ENCODE measurements at regions not wholly inside any gene's neighbourhood (a gene's known extent, or its start where the extent isn't known, plus 50 kb on each side); places are given as distances from the start of the nearest gene placed in this dataset.

DNA sequence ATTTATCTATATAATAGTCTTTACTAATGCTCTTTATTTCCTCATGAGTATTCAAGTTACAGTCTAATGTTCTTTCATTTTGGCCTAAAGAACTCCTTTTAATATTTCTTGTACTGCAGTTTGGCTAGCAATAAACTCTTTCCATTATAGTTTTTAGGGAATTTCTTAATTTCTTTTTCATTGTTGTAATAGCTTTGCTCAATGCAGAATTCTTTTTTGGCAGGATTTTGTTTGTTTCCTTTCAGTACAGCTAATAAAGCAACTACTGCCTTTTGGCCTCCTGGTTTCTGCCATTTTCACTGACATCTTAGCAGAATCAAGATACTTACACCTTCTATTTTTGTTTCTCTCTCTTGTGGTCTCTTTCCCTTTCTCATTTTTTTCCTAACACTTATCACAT, 390.4 kb upstream of the RGPD4 start:
- H3K9me3 Mint-ChIP-seq, result peaks cover 6 to 11% of the 10 kb centered on the region in 2 donors
- ATAC-seq (no peak), DNase-seq (ENCODE audit: low spot score in 2 of 2) (no peak)
- no peaks in the 10 kb centered on the region for H3K36me3 Mint-ChIP-seq
- H3K27ac Mint-ChIP-seq, result no peak overlapping the region

DNA sequence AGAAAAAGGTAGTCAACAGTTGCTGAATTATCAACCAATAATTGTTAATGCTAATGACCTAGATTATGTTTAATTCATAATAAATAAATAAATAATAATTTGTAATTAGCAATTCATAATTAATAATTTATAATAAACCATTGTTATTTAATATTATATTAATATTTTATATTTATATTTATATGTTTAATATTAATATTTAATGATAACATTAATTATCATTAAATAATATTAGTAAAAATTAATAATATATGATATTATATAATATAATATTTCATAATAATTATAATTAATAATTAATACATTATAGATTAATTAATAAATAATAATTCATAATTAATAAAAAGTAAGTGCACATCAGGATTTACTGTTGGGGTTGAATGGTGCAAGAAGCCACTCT, 389.4 kb upstream of the RGPD4 start:
- ATAC-seq (no peak), DNase-seq (ENCODE audit: low spot score in 2 of 2) (no peak)
- no peak overlapping the region for H3K27ac Mint-ChIP-seq
- H3K9me3 Mint-ChIP-seq, result peaks cover 6 to 11% of the 10 kb centered on the region in 2 donors
- H3K36me3 Mint-ChIP-seq, result no peaks in the 10 kb centered on the region

DNA sequence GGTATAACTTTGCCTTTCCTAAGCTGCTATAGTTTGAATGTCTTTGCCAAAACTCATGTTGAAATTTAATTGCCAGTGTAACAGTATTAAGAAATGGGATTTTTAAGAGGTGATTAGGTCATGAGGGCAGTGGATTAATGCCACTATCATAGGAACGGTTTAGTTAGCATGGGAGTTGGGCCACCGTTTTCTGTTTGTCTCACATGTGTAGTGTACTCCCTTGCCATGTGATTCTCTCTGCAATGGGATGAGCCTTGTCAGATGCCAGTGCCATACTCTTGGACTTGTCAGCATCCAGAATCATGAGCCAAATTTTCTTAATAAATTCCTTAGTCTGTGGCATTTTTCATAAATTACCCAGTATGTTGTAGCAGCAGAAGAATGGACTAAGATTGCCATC, 388.9 kb upstream of the RGPD4 start:
- ATAC-seq, result no peak
- peaks cover 6 to 11% of the 10 kb centered on the region in 2 donors for H3K9me3 Mint-ChIP-seq

DNA sequence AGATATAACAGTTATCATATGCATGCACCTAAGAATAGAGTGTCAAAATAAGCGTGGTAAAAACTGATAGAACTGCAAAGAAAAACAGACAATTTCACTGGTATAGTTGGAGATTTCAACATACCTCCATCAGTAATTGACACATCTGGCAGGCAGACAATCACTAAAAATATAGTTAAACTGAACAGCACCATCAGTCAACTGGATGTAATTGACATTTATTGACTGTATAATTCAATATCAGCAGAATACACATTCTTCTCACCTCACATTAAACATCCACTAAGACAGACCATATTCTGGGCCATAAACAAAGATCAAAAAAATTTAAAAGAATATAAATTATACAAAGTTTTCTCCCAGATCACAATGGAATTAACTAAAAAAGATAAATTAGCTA, 378.5 kb upstream of the RGPD4 start:
- ATAC-seq (no peak), DNase-seq (ENCODE audit: low spot score in 2 of 2) (no peak)
- no peaks in the 10 kb centered on the region for H3K36me3 Mint-ChIP-seq
- peaks cover 14 to 17% of the 10 kb centered on the region in 2 donors for H3K9me3 Mint-ChIP-seq
- H3K27ac Mint-ChIP-seq, result no peak overlapping the region

More for the DNA sequence above, 388.9 kb upstream of the RGPD4 start:
- Mint-ChIP-seq H3K36me3 (no peaks in the 10 kb centered on the region), H3K27ac (no peak overlapping the region)
- no peak for DNase-seq (ENCODE audit: low spot score in 2 of 2)

DNA sequence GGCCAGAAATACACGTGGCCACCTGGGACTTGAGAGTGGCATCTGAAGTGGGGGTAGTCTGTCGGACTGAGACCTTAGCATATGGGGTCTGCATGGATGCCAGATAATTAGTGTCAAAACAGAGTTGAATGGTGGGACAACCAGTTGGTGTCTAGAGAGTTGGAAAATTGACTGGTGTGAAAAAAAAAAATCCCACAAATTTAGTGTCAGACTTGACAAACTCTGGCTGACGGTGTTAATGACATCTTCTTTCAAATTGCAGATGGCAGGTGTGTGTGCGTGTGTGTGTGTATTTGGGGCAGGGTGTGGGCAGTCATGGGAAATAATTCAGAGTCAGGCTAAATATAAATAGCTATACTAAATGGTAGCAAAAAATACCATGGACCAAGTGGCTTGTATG, 365.4 kb upstream of the RGPD4 start:
- DNase-seq (ENCODE audit: low spot score in 2 of 2), result no peak
- H3K36me3 Mint-ChIP-seq, result peaks cover 0 to 4% of the 10 kb centered on the region in 2 donors
- no peak for ATAC-seq
- peaks cover 21 to 23% of the 10 kb centered on the region in 2 donors for H3K9me3 Mint-ChIP-seq
- H3K27ac Mint-ChIP-seq, result no peak overlapping the region

DNA sequence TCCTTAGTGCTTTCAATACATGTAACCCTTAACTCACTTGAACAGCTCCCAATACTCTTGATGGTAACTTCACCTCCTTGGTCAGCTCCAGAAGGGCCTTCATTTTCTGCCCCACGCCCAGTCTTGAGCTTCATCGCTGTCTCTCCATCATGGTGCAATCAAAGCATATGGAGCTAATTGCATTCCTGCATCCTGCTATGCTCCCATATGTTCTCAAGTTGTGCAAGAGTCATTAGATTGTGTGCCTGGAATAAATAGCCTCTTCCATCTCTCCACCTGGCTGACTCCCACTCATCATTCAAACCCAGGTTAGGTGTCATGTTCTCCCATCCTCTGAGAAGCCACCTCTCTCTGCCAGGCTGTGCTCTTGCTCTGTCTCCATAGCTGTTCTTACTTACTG, 364.5 kb upstream of the RGPD4 start:
- H3K27ac Mint-ChIP-seq, result no peak overlapping the region
- ATAC-seq (no peak), DNase-seq (ENCODE audit: low spot score in 2 of 2) (no peak)
- peaks cover 0 to 4% of the 10 kb centered on the region in 2 donors for H3K36me3 Mint-ChIP-seq
- peaks cover 21 to 23% of the 10 kb centered on the region in 2 donors for H3K9me3 Mint-ChIP-seq

DNA sequence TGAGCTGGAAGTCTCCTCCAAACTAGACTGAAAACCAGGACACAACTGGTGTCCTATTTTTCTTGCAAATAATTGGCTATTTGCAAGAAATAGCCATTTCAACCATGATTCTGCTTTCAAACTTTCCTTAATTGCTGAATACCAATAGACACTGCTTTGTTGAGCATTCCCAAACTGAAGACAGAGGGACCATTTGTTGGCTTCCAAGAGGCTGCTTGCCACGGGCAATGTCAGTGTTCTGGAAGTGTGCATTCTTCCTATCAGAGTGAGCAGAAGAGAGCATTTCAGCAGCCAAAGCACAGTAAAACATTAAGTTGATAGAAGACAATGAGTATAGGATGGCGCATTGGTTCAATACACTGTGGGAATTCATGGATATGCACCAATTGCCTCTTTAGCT, 360.5 kb upstream of the RGPD4 start:
- ATAC-seq (no peak), DNase-seq (ENCODE audit: low spot score in 2 of 2) (no peak)
- peaks cover 20 to 28% of the 10 kb centered on the region in 2 donors for H3K9me3 Mint-ChIP-seq
- H3K27ac Mint-ChIP-seq, result no peak overlapping the region
- H3K36me3 Mint-ChIP-seq, result peaks cover 0 to 4% of the 10 kb centered on the region in 2 donors

DNA sequence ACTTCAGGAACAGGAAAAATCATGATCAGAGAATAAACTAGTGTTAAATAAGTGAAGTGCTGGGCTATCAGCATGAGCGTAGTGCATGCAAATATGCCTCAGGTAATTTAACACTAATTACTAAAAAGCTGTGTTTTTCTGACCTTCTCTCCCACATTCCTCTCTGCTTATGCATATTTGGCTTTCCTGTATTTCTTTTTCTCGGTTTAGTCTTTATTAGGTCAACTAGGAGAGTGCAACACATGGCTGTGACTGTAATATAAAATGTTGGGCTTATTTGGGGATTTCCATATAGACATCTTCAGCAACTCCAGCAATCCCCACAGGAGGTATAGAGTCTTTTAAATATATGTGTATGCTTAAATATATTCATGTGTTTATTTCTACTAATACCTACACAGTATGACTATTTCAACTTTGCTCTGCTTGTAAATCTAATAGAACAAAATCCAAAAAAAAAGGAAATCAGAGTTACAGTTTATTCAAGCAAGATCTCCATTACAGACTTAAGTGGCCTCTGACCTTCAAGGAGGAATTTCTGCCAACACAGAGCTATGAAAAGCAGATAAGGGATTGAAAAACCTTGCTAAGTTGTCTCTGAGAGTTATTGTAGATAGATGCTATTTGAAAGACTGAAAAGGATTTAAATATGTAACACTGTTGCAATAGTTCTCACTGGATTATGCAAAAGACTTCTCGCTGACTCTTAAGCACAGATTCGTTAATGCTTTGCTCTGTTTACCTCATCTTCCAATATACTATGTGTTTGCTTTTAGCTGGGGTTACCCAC, 359.5 kb upstream of the RGPD4 start:
- peaks cover 19 to 25% of the 10 kb centered on the region in 2 donors for H3K9me3 Mint-ChIP-seq
- peaks cover 0 to 4% of the 10 kb centered on the region in 2 donors for H3K36me3 Mint-ChIP-seq
- no peak for ATAC-seq

DNA sequence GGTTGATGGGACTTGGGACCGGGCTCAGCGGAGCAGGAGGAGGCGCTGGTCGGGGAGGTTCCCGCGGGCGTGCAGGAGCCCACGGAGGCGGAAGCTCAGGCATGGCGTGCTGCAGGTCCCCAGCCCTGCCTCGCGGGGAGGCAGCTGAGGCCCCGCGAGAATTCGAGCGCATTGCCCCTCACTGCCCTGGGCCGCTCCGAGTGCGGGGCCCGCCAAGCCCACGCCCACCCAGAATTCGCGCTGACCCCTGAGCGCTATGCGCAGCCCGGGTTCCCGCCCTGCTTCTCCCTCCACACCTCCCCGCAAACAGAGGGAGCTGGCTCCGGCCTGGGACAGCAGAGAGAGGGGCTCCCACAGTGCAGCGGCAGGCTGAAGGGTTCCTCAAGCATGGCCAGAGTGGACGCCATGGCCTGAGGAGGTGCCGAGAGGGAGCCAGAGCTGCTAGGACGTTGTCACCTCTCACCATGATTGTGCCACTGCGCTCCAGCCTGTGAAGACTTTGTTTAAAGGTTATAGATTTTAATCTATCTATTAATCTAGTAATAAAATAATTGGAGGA, 357.2 kb upstream of the RGPD4 start:
- Mint-ChIP-seq H3K9me3 (peaks cover 13 to 19% of the 10 kb centered on the region in 2 donors), H3K27ac (no peak overlapping the region), H3K36me3 (peaks cover 0 to 4% of the 10 kb centered on the region in 2 donors)
- DNase-seq (ENCODE audit: low spot score in 2 of 2), result no peak
- no peak for ATAC-seq

More for the DNA sequence above, 359.5 kb upstream of the RGPD4 start:
- no peak for DNase-seq (ENCODE audit: low spot score in 2 of 2)
- H3K27ac Mint-ChIP-seq, result no peak overlapping the region

DNA sequence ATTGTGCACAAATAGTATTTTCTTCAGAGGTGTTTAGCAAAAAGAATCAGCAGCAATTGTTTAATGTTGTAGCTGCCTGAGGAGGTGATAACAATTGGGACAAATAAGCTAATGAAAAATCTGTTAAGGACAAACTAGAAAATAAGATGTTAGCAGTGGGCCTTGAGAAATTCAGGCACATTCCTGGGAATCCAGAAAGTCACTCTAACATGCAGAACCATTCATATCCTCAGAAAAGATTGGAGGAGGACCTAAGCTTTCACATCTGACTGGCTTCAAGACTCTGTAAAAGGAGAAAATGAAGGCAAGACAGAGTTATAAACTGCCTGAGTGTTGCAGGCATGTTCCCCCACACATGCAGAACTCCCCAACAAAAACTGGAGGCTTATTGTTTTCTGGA, 353.5 kb upstream of the RGPD4 start:
- peaks cover 12 to 20% of the 10 kb centered on the region in 2 donors for H3K9me3 Mint-ChIP-seq
- no peak for ATAC-seq
- peaks cover 0 to 5% of the 10 kb centered on the region in 2 donors for H3K36me3 Mint-ChIP-seq
- no peak for DNase-seq (ENCODE audit: low spot score in 2 of 2)
- H3K27ac Mint-ChIP-seq, result no peak overlapping the region

DNA sequence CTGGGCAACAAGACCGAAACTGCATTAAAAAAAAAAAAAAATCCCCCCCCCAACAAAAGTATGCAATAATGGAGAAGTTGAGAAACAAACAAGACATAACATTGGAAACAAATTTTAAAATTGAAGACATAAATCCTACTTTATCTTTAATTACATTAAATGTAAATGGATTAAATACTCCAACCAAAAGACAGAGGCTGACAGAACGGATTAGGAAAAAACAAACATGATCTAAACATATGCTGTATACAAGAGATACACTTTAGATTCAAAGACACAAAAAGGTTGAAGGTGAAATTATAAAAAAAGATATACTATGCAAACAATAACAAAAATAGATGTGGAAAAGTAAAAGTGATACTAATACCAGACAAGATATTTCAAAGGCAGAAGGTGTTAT, 350.8 kb upstream of the RGPD4 start:
- no peak for DNase-seq (ENCODE audit: low spot score in 2 of 2)
- no peak overlapping the region for H3K27ac Mint-ChIP-seq
- H3K36me3 Mint-ChIP-seq, result peaks cover 0 to 5% of the 10 kb centered on the region in 2 donors
- ATAC-seq, result no peak
- H3K9me3 Mint-ChIP-seq, result peaks cover 6 to 15% of the 10 kb centered on the region in 2 donors

DNA sequence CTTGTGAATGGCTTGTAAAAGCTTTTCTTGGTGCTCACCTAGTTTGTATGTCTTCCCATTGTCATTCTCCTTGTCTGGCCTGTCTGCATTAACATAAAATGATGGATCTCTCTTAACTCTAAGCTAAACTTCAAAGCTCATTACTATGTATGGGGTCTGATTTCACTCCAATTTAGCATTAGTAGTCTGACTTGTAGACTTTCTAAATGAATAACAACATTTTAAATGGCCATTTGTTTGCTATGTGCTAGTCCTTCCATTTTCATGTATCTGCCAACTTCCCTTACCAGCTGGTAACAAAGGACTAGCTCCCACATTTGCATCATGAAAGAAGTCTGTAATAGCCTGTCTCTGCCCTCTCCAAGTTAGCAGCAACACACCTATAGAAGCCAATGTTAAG, 324.2 kb upstream of the RGPD4 start:
- Mint-ChIP-seq H3K9me3 (peaks cover 3 to 6% of the 10 kb centered on the region in 2 donors), H3K36me3 (no peaks in the 10 kb centered on the region), H3K27ac (no peak overlapping the region)
- DNase-seq (ENCODE audit: low spot score in 2 of 2), result no peak
- ATAC-seq, result no peak

DNA sequence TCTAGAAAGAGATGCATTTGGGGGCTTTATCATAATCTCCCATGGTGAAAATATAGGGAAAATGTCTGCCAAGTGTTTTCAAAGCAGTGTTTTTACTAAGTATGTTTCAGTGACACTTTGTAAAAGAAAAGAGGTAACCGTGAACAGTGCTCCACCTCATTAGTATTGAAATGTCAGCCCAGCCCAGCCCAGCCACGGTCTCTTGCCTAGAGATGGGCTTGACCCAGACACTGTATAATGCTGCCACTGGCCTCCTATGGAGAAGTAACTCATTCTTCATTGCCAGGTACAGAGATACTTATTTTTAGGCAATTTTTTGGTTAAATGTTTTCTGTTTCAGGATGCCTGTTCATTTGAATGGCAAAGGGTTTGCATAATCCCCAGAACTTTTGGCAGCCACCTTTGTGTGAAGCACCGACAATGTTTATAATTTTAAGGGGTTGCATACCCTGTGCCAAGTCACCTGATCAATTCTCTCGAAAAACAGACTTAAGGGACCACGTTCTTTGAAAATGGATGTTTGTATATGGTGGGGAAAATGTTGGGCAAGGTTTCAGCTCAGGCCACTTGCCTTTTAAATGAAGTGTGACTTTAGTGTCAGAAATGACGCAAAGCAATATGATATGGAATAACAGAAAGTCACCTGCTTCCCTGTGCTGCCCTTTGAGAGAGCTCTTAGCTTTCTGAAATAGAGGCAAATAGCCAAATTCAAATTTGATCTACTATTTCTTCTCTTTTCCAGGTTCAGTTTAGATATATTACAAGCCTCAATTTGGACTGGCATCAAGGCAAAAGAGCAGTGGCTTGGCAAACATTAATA, 314.5 kb upstream of the RGPD4 start:
- no peak for DNase-seq (ENCODE audit: low spot score in 2 of 2)
- Mint-ChIP-seq H3K36me3 (no peaks in the 10 kb centered on the region), H3K9me3 (peaks cover 8 to 11% of the 10 kb centered on the region in 2 donors), H3K27ac (no peak overlapping the region)
- no peak for ATAC-seq

DNA sequence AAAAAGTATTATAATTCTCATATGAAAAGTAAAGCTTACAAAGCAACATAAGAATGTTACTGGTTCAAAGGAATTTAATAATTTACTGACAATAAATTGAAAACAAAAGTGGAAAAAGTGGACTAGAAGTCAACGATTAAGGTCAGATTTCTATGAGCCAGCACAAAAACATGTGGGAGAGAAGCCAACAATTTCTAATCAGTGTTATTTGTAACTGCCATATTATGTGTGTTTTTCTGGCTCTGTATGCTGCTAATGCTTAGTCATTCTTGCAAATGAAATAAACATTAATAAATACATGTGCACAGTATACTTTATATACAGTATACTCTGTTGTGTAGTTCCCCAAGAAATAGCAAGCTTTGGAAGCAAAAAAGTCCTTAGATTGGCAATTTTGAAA, 301.3 kb upstream of the RGPD4 start:
- Mint-ChIP-seq H3K9me3 (peaks cover 6 to 9% of the 10 kb centered on the region in 2 donors), H3K36me3 (no peaks in the 10 kb centered on the region), H3K27ac (no peak overlapping the region)
- DNase-seq (ENCODE audit: low spot score in 2 of 2) (no peak), ATAC-seq (no peak)

DNA sequence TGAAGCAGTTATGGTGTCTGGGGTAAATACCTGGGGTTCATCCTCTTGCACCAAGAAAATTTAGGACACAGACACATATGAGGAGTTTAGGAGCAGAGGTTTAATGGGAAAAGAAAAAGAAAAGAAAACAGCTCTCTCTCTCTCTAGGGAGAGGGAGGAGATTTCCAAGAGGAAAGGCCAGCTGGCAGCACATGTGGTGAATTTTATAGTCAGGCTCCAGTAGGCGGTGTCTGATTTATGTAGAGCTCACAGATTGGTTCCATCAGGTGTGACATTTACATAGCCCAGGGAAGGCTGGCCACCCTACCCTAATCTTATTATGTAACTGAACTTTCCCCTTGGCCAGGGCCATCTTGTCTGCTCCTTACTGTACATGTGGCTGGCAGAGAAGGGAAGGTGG, 297.5 kb upstream of the RGPD4 start:
- Mint-ChIP-seq H3K36me3 (no peaks in the 10 kb centered on the region), H3K9me3 (peaks cover 4 to 12% of the 10 kb centered on the region in 2 donors), H3K27ac (no peak overlapping the region)
- ATAC-seq (no peak), DNase-seq (ENCODE audit: low spot score in 2 of 2) (no peak)

DNA sequence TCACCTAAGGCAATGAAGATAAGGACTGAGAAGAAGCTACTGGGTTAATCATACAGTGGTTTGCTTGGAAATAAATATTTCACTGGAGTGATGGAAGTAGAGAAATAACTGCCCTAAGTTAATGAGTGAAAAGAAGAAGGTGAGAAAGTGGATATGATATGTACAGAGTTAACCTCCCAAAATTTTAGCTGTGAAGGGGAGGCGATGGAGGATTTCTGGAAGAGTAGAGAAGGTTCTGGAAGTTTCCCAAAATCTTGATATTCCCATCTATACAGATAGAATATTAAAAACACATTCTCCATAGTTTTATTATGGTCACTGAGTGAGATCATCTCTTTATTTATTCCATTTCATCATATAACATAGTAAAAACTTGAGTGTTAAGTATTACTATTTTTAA, 296.6 kb upstream of the RGPD4 start:
- Mint-ChIP-seq H3K27ac (no peak overlapping the region), H3K36me3 (no peaks in the 10 kb centered on the region)

DNA sequence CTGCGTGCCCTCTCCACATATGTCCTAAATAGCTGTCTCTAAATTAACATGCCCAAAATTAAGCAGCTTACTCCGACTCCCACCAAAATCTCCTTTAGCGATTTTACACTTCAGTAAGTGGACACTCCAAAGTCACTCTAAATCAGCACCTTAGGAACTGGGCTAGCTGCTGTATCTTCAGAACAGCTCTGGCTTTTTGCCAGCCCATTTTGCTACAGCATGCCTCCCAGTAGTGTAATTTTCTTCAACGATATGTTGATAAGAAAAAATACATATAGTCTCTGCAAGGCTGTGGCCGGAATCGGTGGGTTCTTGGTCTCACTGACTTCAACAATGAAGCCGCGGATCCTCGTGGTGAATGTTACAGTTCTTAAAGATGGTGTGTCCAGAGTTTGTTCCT, 291.8 kb upstream of the RGPD4 start:
- ATAC-seq (no peak), DNase-seq (ENCODE audit: low spot score in 2 of 2) (no peak)
- Mint-ChIP-seq H3K36me3 (peaks cover 0 to 7% of the 10 kb centered on the region in 2 donors), H3K9me3 (peaks cover 11 to 28% of the 10 kb centered on the region in 2 donors), H3K27ac (no peak overlapping the region)

More for the DNA sequence above, 296.6 kb upstream of the RGPD4 start:
- no peak for DNase-seq (ENCODE audit: low spot score in 2 of 2)
- no peak for ATAC-seq
- peaks cover 7 to 18% of the 10 kb centered on the region in 2 donors for H3K9me3 Mint-ChIP-seq
